HG02571 (cell line): ENCODE measurements at regions not wholly inside any gene's neighbourhood (a gene's known extent, or its start where the extent isn't known, plus 50 kb on each side); places are given as distances from the start of the nearest gene placed in this dataset.
"Not testable (repeated sequence)": the region's sequence is repeated elsewhere in the genome, so short reads cannot be mapped to it uniquely, and the experiment has no call there.

Experiments
- ATAC-seq: cut with Tn5 transposase; IDR thresholded peaks from one replicate; pipeline ENCODE4 v1.9.1; 2021; ENCODE audit warnings: mild to moderate bottlenecking, moderate library complexity; ENCODE audit not compliant: unreplicated experiment

DNA sequence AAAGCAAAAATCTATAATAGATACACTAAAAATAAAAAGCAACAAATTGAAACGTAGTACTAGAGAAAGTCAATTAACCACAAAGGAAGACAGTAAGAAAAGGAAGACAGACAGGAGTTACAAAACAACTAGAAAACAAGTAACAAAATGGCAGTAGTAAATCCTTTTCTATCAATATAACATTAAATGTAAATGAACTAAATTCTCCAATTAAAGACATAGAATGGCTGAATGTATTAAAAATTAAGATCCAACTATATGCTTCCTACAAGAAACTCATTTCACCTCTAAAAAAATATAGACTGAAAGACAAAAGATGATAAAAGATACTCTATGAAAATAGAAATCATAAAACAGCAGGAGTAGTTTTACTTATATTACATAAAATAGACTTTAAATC, 79.1 kb downstream of the CTH start:
- ATAC-seq = no peak

DNA sequence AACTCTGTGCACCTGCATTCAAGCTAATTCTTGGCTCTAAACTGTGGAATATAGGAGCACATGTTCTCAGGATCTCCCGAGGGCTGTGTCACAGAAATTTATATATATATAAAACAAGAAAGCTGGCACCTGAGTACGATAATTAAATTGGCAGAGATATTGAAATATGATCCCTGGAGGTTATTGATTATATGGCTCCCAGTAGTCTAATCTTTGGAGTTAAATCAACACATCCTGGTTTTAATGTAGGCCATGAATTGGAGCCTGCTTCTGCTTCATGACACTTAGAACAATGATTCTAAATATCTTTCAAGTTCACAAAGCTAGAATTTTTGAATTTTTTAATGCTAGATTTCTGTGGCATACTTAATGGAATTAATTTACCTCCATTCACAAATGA, 84.3 kb downstream of the CTH start:
- no peak for ATAC-seq

DNA sequence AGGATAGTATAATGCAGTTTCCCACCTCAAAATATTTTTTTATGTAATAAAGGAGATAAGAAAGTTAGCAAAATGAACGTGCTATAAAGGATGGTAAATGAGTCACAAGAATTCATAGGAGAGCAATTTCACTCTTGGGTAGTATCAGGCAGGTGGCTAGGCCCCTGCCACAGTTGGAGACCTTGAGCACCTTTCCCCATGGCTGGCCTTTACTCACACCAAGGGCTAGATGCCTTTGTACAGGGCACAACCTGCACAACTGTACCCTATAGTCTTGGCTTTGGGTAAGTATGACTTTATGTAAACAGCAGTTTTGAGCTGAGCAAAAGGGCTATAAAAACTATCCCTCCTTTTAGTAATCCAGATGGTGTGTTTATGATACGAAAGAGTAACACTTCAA, 85.1 kb downstream of the CTH start:
- ATAC-seq = no peak

- no peak for ATAC-seq
Measured at GRCh38 chr1:70497152-70497551, 86.1 kb downstream of the CTH start.

- no peak for ATAC-seq
Measured at GRCh38 chr1:70498666-70499065, 87.6 kb downstream of the CTH start.

DNA sequence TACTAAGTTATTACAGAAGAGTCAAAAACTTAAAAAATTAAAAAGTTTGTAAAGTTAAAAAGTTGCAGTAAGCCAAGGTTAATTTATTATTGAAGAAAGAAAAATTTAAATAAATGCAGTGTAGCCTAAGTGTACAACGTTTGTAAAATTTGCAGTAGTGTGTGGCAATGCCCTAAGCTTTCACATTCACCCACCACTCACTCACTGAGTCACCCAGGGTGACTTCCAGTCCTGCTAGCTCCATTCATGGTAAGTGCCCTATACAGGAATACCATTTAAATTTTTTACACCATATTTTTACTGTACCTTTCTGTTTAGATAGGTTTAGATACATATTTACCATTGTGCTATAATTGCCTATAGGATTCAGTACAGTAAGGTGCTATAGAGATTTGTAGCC, 88.6 kb downstream of the CTH start:
- ATAC-seq = no peak

DNA sequence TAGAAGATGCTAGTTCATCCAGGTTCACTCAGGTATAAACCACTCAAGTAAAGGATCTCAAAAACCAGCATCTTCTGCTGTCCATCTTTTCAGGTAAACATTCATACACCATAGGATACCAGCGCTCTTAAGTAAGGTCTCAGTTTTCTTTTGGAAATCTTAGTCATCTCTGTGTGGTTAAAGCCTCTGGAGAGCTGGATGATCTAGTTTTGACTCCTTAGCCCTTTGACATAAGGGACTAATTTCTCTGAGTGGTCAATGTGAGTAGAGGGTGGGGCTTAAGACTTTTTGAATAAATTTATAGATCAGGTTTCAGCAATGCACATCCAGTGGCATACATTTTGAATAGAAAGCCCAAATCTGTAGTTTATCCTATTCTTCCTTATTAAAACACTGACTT, 92.3 kb downstream of the CTH start:
- no peak for ATAC-seq

GRCh38 chr1:70504176-70504820, 93.2 kb downstream of the CTH start:
- ATAC-seq = peak; percentile 97

GRCh38 chr1:70504821-70505193, 93.7 kb downstream of the CTH start:
- peak; percentile 22 for ATAC-seq

GRCh38 chr1:70507991-70508390, 96.9 kb downstream of the CTH start:
- ATAC-seq = not testable (repeated sequence)

DNA sequence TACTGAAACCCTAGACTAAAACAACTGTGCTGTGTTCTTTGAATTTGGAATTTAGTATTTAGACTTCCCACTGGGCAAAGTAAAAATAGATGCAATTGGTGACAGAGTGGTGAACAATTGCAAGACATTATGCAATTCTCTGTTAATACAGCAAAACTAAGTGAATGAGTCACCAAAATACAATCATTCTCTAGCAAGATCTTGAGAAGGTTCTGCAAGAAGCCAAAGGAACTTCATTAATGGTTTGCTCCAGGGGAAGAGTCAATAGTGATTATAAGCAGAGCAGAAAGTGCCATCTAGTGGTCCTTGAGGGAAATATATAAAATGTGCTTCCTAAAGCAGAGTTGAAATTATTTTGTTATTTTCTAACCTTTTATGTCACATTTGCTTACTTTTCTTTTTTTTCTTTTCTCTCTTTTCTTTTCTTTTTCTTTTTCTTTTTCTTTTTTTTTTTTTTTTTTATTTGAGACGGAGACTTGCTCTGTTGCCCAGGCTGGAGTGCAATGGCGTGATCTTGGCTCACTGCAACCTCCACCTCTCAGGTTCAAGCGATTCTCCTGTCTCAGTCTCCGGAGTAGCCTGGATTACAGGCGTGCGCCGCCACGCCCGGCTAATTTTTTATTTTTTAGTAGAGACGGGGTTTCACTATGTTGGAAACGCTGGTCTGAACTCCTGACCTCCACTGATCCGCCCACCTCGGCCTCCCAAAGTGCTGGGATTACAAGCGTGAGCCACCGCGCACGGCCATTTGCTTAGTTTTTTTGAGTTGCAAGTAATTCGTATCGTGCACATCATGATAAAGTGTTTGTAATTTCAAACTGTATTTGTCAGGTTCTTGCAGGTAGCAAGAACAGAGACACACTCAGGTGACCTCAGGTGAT, 99.2 kb downstream of the CTH start:
- ATAC-seq = peak; percentile 77

DNA sequence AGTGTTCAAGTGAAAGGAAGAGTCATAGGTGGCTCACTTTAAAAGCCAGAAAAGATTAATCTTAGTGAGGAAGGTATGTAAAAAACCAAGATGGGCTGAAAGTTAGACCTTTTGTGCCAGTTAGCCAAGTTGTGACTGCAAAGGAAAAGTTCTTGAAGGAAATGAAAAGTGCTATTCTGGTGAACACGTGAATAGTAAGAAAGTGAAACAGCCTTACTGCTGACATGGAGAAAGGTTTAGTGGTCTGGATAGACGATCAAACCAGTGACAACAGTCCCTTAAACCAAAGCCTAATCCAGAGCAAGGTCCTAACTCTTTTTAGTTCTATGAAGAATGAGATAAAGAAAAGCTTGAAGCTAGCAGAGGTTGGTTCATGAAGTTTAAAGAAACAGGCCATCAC, 106.4 kb downstream of the CTH start:
- no peak for ATAC-seq

DNA sequence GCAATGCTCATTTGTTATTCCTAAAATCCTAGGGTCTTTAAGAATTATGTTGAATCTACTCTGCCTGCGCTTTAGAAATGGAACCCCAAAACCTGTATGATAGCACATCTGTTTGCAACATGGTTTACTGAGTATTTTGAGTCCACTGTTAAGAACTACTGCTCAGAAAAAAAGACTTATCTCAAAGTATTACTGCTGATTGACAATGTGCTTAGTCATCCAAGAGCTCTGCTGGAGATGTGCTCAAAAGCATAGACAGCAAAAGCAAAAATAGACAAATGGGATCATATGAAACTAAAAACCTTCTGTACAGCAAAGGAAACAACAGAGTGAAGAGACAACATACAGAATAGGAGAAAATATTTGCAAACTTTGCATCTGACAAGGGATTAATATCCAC, 107.0 kb downstream of the CTH start:
- ATAC-seq = no peak

GRCh38 chr1:70528590-70529333, 117.7 kb downstream of the CTH start:
- peak; percentile 74 for ATAC-seq

DNA sequence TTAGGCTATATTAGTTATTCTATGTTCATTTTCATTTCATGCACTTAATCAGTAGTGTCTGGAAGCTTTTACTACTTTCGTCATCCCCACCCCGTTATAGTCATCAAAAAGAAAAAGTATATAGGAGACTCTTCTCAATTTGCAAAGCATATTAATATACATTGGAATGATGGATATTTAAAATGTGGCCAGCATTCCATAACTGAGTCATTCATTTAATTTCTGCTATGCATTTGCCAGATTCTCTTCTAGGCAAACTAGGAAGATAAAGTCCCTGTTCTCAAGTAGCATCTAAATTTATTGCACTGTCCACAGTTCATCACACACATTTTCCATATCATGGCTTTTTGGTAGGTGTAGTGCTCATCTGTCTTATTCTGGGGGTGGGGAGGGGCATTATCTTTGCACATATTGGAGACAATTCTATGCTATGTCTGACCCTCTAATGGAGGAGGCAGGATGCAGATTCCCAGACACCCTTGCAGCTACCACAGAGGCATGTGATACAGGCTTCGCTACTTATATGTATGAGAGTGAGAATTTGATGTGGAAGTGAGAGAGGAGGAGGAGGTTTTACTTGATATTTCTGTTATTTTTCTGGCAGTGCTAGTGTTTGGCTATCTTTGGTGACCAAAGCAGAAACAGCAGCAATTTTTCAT, 125.8 kb downstream of the CTH start:
- ATAC-seq = no peak

DNA sequence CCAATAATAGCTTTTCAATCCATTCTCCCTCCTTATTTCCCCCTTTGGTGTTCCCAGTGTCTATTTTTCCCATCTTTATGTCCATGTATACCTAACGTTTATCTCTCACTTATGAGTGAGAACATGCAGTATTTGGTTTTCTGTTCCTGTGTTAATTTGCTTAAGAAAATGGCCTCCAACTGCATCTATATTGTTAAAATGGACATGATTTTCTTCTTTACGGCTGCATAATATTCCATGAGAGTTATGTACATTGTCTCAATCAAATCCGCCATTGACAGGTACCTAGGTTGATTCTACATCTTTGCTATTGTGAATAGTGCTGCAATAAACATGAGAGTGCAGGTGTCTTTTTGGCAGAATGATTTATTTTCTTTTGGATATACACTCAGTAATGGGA, 126.7 kb downstream of the CTH start:
- ATAC-seq = no peak

DNA sequence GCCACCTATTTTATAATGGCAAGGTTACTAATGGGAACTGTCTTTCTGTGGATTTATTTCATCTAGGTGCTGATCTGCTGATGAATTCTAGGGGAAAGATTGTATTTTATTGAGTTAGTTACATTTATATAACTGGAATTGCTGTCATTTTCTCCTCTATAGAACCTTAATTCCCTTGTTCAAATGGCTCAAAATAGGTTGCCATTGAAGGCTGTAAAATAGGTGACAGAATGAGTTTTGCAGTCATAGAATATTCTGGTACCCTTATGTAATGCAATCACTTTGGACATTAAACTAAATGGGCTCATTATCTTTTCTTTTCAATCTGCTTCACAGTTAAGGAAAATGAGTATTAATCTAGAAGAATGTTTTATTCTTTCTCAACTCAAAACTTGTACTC, 131.0 kb downstream of the CTH start:
- no peak for ATAC-seq

DNA sequence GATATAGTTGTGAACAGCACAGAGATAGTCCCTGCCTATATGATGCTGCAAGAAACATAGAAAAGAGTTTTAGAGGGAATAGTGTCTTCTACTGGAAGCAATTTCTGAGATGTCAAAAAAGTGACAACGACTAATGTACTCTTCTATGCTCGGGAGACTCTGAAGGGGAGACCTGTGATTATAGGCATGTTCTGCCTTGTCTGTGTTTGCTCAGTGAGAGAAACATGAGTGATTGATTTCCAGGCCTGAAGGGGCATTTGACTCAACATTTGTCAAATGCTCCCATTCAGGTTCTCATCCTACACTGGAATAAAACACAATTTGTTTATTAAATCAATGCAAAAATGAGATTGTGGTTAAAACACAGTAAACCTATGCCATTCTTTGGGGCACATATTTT, 131.8 kb downstream of the CTH start:
- ATAC-seq = no peak

- no peak for ATAC-seq
Measured at GRCh38 chr1:70546726-70547125, 135.7 kb downstream of the CTH start.

DNA sequence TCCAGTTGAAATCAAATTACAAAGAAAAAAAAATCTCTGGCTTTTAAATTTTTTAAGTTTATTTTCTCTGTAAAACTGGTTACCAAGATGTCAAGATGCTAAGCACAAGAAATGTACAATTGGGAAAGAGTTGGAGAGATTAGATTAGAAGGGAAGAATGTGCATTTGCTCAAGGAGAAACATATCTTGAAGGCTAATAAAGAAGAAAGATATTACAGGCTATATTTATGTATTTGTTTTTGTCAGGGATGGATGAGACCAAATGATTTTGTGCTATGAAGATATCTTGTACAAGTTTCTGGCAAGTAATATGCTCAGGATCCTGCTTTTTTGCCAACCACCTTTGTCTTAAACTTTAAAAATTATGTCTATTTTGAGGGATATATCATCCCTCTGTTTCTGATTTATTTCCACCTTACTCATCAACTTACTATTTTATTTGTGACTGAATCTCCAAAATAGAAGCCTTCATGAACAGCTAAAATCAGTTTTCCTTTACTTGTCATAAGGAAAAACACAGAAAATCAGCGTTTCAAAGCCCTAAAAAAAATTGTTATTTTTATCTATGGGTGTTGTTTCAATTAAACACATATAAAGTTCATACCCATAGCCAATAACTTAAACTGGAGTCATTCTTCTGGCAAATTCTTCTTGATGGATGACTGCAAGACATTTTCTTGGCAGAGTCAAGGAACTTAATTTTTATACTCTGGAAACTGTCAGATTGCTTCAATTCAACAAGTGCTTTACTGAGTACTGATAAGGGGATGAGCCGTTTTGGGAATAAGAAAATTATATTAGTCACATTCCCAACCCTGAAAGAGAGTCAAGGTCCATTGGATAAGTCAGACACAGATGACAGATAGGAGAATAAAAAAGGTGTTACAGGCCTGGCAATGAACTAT, 141.8 kb downstream of the CTH start:
- no peak for ATAC-seq
